ENCODE measurements at regions not wholly inside any gene's neighbourhood (a gene's known extent, or its start where the extent isn't known, plus 50 kb on each side); places are given as distances from the start of the nearest gene placed in this dataset.

- Histone ChIP-seq H3K4me3 (ENCODE audit: low read depth, low read length) (no peak overlapping the region), H3K36me3 (ENCODE audit: control insufficient read depth, insufficient read depth, low read length) (no peaks in the 10 kb centered on the region), H3K27me3 (ENCODE audit: control insufficient read depth, insufficient read depth, low read length) (no peaks in the 10 kb centered on the region), H3K27ac (no peak overlapping the region), H3K9ac (no peak overlapping the region), H3K79me2 (no peaks in the 10 kb centered on the region), H3K4me1 (no peaks in the 10 kb centered on the region), H3K9me3 (ENCODE audit: control insufficient read depth, low read length) (no peaks in the 10 kb centered on the region), H2AFZ (no peak overlapping the region), H3K4me2 (ENCODE audit: low read length) (no peak overlapping the region)
- TF ChIP-seq CTCF (IDR thresholded peaks at IDR 0.05), result no peak
Observed at GRCh38 chr6:21856844-21857243, 263.3 kb downstream of the SOX4 start.

- no peak overlapping the region for H3K4me3 ChIP-seq (ENCODE audit: low read depth, low read length)
- H3K27me3 ChIP-seq (ENCODE audit: control insufficient read depth, insufficient read depth, low read length), result no peaks in the 10 kb centered on the region
- TF ChIP-seq CTCF (IDR thresholded peaks at IDR 0.05), result no peak
- no peak overlapping the region for H2AFZ ChIP-seq
- H3K79me2 ChIP-seq, result no peaks in the 10 kb centered on the region
- H3K9me3 ChIP-seq (ENCODE audit: control insufficient read depth, low read length), result no peaks in the 10 kb centered on the region
- no peak overlapping the region for H3K4me2 ChIP-seq (ENCODE audit: low read length)
- H3K4me1 ChIP-seq, result no peaks in the 10 kb centered on the region
- no peaks in the 10 kb centered on the region for H3K36me3 ChIP-seq (ENCODE audit: control insufficient read depth, insufficient read depth, low read length)
- H3K9ac ChIP-seq, result no peak overlapping the region
- H3K27ac ChIP-seq, result no peak overlapping the region
Observed at GRCh38 chr6:21858076-21858475, 264.5 kb downstream of the SOX4 start.

- Histone ChIP-seq H3K36me3 (ENCODE audit: control insufficient read depth, insufficient read depth, low read length) (no peaks in the 10 kb centered on the region), H3K27me3 (ENCODE audit: control insufficient read depth, insufficient read depth, low read length) (no peaks in the 10 kb centered on the region), H3K27ac (no peak overlapping the region), H2AFZ (no peak overlapping the region), H3K4me3 (ENCODE audit: low read depth, low read length) (no peak overlapping the region), H3K79me2 (no peaks in the 10 kb centered on the region), H3K4me1 (no peaks in the 10 kb centered on the region), H3K9ac (no peak overlapping the region), H3K4me2 (ENCODE audit: low read length) (no peak overlapping the region), H3K9me3 (ENCODE audit: control insufficient read depth, low read length) (no peaks in the 10 kb centered on the region)
- TF ChIP-seq CTCF (IDR thresholded peaks at IDR 0.05), result no peak
Observed at GRCh38 chr6:21859193-21859735, 265.7 kb downstream of the SOX4 start.

- Histone ChIP-seq H3K9ac (no peak overlapping the region), H3K4me2 (ENCODE audit: low read length) (no peak overlapping the region), H2AFZ (no peak overlapping the region), H3K4me1 (no peaks in the 10 kb centered on the region), H3K27ac (no peak overlapping the region), H3K27me3 (ENCODE audit: control insufficient read depth, insufficient read depth, low read length) (no peaks in the 10 kb centered on the region), H3K36me3 (ENCODE audit: control insufficient read depth, insufficient read depth, low read length) (no peaks in the 10 kb centered on the region), H3K9me3 (ENCODE audit: control insufficient read depth, low read length) (no peaks in the 10 kb centered on the region), H3K79me2 (no peaks in the 10 kb centered on the region), H3K4me3 (ENCODE audit: low read depth, low read length) (no peak overlapping the region)
- no peak for TF ChIP-seq CTCF (IDR thresholded peaks at IDR 0.05)
Observed at GRCh38 chr6:21861942-21862341, 268.4 kb downstream of the SOX4 start.

- no peak overlapping the region for H3K27ac ChIP-seq
- no peak overlapping the region for H3K4me2 ChIP-seq (ENCODE audit: low read length)
- H3K36me3 ChIP-seq (ENCODE audit: control insufficient read depth, insufficient read depth, low read length), result no peaks in the 10 kb centered on the region
- no peak overlapping the region for H3K9ac ChIP-seq
- no peaks in the 10 kb centered on the region for H3K9me3 ChIP-seq (ENCODE audit: control insufficient read depth, low read length)
- no peak overlapping the region for H3K4me3 ChIP-seq (ENCODE audit: low read depth, low read length)
- H2AFZ ChIP-seq, result no peak overlapping the region
- TF ChIP-seq CTCF (IDR thresholded peaks at IDR 0.05), result no peak
- H3K4me1 ChIP-seq, result no peaks in the 10 kb centered on the region
- H3K27me3 ChIP-seq (ENCODE audit: control insufficient read depth, insufficient read depth, low read length), result no peaks in the 10 kb centered on the region
- no peaks in the 10 kb centered on the region for H3K79me2 ChIP-seq
Observed at GRCh38 chr6:21864206-21864605, 270.7 kb downstream of the SOX4 start.
